Bone marrow (tissue), 2 donors: ENCODE measurements at regions not wholly inside any gene's neighbourhood (a gene's known extent, or its start where the extent isn't known, plus 50 kb on each side); places are given as distances from the start of the nearest gene placed in this dataset.

Source experiments
- DNase-seq, 2 donors: peaks; one replicate each; lab custom pipeline; 2025; lab: John Stamatoyannopoulos, UW

DNA sequence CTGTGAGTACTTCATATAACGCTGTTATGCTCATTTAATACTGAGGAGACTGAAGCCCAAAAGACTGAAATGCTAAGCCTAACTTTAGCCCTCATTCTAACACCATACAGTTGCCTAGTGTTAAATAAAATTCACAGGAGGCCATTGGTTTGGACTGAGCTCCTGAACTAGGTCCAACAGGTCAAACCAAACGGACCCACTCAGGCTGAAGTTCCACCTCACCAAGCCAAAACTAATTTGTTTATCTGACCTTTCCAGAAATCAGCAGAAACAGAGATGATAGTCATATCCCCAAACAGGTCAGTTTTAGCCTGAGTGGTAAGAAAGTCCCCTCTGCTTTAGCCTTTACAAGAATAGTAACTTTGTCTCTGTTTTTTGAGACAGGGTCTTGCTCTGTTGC, 311.3 kb upstream of the ZP4 start:
- DNase-seq: no peak

DNA sequence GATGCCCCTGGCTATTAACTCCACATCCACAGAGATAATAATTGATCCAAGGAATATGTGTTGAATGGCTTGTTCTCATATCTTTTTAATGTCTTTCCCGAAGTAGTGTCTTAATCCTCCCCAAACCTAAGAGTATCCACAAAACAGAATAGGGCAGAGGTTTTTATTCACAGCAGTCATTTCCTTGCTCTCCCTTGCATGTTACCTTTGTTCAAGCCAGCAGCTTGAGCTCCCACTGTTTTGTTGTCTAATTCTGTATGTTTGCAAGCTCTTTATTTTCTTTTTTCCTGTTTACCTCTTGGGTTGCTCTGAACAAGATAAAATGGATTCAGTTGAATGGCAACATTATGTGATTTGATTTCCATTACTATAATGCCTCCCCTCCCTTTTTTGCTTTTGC, 308.6 kb upstream of the ZP4 start:
- no peak for DNase-seq

DNA sequence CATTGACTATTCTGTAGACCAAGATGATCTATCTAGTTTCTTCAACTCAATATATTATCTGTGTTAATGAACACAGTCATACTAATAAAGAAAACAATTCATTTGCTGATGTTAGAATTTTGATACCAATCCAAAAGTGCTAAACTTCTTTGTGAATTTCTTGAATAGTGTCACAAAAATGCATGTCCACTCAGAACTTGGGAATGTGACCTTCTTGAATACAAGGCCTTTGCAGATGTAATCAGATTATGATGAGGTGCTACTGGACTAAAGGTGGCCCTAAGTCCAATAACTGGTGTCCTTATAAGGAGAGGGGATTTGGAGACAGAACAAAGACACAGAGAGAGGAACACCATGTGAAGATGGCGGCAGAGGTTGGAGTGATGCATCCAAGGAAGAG, 305.8 kb upstream of the ZP4 start:
- no peak for DNase-seq

- no peak for DNase-seq
Measured at GRCh38 chr1:238191170-238191569, 300.4 kb upstream of the ZP4 start.

DNA sequence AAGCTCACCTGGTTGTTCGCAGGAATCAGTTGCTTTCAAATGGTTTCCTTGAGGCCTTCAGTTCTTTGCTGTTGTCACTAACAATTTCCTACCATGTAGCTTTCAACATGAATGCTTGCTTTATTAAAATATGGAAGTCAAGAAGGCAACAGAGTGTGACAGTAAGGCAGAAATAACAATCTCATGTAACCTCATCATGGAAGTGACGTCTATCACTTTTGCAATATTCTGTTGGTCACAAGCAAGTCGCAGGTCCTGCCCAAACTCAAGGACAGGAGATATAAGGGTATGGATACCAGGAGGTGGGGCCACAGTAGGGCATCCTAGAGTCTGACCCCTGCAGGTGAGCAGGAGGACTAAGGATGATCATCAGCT, 296.8 kb upstream of the ZP4 start:
- DNase-seq: no peak

GRCh38 chr1:238186887-238187574, 296.3 kb upstream of the ZP4 start:
- no peak for DNase-seq

- DNase-seq: no peak
Measured at GRCh38 chr1:238177960-238178645, 287.4 kb upstream of the ZP4 start.

GRCh38 chr1:238177351-238177750, 286.6 kb upstream of the ZP4 start:
- DNase-seq: no peak

DNA sequence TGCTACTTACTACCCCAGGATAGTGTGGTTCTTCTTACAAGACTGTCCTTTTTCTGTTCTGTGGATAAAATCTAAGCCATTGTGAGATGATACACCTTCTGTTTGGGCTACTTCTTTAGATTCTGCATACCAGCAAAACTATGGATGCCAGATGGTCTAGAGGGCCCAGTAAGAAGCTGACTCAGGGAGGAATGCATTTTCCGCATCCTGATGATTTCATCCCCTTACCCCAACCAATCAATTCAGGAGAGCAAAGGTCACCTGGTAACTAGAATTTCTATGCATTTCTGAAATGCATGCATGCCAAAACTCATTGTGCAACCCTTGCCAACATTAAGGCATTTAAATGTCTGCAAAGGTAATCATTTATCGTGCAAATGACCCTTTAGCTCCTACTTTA, 285.7 kb upstream of the ZP4 start:
- DNase-seq: no peak

DNA sequence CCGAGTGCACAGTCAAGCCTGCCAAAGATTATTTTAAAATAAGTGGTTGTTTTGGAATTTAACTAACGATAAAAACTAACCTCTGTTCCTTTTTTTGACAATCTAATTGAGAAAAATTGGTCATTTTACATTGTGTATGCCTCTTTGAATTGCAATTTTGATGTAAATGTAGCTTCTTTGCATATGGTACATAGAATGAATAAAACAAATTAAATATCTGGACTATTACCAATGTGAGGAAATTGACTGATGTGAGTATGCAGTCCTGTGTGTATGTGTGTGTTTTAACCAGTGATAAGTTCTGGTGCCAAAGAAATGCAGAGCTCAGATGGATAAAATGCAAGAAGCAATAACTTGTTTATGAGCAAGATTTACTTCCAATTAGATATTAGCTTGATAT, 281.3 kb upstream of the ZP4 start:
- DNase-seq: no peak

DNA sequence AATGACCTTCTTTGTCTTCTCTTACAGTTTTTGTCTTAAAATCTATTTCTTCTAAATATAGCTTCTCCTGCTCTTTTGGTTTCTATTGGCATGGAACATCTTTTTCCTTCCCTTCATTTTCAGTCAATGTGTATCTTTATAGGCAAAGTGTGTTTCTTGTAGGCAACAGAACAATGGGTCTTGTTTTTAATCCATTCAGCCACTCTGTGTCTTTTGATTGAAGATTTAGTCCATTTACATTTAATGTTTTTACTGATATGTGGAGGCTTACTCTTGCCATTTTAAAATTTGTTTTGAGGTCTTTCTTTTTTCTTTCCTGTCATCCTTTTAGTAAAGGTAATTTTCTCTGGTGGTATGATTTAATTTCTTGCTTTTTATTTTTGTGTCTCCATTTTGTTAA, 271.2 kb upstream of the ZP4 start:
- DNase-seq: no peak

- no peak for DNase-seq
Measured at GRCh38 chr1:238153939-238154338, 263.2 kb upstream of the ZP4 start.

GRCh38 chr1:238153253-238153652, 262.5 kb upstream of the ZP4 start:
- DNase-seq: no peak

DNA sequence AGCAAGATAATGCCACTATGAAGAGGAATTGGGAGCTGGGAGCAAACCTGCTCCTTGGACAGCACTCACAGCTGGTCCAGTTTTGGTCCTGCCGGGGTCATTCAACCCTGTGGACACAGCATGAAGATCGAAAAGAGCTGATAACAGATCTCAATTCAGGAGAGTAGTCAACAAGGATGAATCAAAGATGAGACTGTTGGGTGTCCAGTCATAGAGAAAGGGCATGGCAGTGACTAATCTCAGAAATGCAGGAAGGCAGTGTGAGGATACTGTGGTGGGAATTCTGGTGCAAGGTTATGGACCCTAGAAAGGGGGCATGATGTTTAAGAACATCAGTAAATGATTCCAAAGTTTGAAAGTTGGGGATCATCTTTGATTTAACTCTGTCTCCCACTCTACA, 261.4 kb upstream of the ZP4 start:
- DNase-seq: no peak

- no peak for DNase-seq
Measured at GRCh38 chr1:238143038-238143437, 252.3 kb upstream of the ZP4 start.

- no peak for DNase-seq
Measured at GRCh38 chr1:238141353-238141752, 250.6 kb upstream of the ZP4 start.

GRCh38 chr1:238139713-238140112, 249.0 kb upstream of the ZP4 start:
- DNase-seq: no peak

DNA sequence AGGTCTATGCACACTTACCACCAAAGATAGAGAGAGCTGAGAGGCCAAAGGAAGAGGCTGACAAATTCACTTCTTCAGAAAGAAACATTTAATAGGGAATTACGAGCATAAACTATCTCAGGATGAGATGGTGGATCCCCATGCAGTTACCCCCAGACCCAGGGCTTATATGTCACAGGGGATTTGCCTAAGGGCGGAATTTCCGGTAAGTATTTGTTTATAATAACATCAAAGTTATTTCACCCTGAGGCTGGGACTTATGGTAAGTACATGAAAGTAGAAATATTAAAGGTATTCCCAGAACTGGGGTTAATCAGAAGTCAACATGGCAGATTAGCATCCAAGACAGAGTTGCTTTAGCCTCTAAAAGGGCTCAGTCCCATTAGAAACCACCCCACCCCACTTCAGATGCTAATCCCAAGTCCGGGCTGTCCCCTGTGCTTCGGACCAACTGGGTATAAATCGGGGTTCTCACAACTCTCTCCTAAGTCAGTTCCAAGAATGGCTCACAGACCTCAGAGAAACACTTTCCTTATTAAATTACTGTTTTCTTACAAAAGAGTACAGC, 247.4 kb upstream of the ZP4 start:
- DNase-seq: no peak

DNA sequence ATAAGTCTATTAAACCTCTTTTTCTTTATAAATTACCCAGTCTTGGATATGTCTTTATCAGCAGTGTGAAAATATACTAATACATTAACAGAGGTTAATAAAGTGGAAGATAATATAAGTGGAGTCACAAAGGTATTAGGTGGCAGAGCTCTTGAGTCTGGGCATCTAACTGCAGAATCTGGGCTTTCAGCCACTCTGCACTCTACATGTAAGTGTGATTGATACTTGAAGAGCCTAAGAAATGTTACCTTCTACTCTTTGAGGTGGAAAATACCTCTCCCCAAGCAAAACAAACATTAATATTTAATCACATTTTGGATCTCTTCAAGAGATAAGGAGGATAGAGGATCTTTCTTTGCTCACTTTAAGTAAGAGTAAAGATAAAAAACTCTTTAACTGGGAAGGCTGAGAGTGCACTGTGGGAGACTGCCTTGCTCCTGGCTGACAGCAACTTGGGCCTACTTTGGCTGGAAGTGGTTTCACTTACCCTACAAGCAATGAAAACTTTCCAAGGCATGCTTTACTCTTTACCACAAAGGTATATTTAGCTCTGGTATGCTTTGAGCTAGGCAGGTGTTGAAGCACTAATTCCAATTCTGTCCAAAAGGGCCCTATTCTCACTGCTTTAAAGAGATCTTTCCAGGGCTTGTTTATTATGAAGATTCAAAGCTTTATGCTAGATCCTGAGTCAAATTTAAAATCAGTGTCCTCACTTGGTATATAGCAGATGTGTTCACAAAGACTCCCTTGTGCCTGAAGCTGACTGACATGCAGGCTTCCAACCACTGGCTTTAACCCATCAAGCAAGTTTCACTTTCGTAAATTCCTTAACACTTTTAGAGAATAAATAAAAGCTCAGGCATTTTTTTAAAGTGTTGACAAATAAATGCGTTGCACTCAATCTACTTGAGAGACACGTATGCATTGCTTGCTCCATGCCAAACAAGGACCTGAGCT, 245.3 kb upstream of the ZP4 start:
- no peak for DNase-seq

- DNase-seq: no peak
Measured at GRCh38 chr1:238129677-238130076, 239.0 kb upstream of the ZP4 start.

DNA sequence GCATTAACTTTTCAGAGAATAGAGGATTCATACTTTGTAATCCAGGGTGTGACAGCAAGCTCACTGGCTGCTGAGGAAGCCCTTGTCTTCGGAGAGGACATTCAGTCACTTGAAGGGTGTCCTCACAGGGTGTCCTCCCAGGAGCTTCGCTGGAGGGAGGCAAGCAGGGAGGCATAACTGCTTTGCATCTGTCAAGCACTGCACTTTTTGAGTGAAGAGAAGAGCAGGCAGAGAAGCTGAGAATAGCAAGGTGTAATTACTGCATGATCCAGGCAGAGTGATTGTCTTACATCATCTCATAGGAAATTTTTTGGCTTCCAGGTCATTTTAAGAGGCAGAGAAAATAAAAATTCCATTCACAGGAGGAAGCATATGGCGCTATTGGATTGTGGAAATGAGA, 232.5 kb upstream of the ZP4 start:
- no peak for DNase-seq

- no peak for DNase-seq
Measured at GRCh38 chr1:238119861-238120260, 229.1 kb upstream of the ZP4 start.

DNA sequence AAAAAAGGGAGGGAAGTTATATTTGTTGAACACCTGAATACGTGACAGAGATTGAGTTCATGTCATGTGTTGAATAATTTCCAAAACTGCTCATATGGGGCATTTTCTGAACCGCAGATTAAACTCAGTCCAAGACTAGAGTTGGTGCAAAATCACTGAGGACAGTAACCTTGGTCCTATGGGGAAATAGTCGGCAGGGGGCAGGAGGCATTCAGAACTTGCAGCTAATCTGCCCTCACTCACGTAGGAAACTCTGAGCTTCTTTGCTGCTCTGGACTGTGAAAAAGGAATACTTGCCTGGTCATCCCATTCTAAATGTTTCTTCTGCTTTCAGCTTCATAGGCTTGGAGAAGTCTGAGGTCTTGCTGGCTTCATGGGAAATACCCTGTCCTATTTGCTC, 228.3 kb upstream of the ZP4 start:
- DNase-seq: no peak
